HepG2 (cell line): ENCODE measurements at regions not wholly inside any gene's neighbourhood (a gene's known extent, or its start where the extent isn't known, plus 50 kb on each side); places are given as distances from the start of the nearest gene placed in this dataset.

Source experiments
- CREM ChIP-seq, 2 experiments: sonication (generic) in 1 of 2; formaldehyde crosslinking in 1 of 2; IDR thresholded peaks; 2 replicates each; pipeline versions ENCODE4 v1.4.0 to v1.6.1; 2016 to 2020; ENCODE audit warnings: antibody characterized with exemption in 1 of 2, mild to moderate bottlenecking in 1 of 2, missing genetic modification reagents in 1 of 2
- EP300 ChIP-seq, 3 experiments: sonication (generic) in 1 of 3; formaldehyde crosslinking in 1 of 3; IDR thresholded peaks; 2 replicates each; pipeline versions ENCODE4 v1.5.1 to v1.6.1; 2011 to 2020; ENCODE audit warnings: low read depth in 2 of 3, low read length in 2 of 3, borderline replicate concordance in 1 of 3, improper control_type of control experiment in 1 of 3, mild to moderate bottlenecking in 1 of 3, missing genetic modification reagents in 1 of 3, moderate library complexity in 1 of 3
- FOXP1 ChIP-seq, 2 experiments: fragments of 450-650 bp in 1 of 2; IDR thresholded peaks; 2 replicates each; pipeline ENCODE4 v1.6.1; 2017 to 2018; ENCODE audit warnings: antibody characterized with exemption in 1 of 2
- FOXP4 ChIP-seq: sonication (generic); formaldehyde crosslinking; IDR thresholded peaks from 2 replicates; pipeline ENCODE4 v1.4.0; 2020; ENCODE audit warnings: missing genetic modification reagents
- HOXA7 ChIP-seq: sonication (generic); formaldehyde crosslinking; IDR thresholded peaks from 2 replicates; pipeline ENCODE4 v1.8.1; 2022; ENCODE audit warnings: mild to moderate bottlenecking, missing genetic modification reagents, moderate library complexity
- IKZF1 ChIP-seq: fragments of 450-650 bp; IDR thresholded peaks from 2 replicates; pipeline ENCODE4 v1.7.1; 2016
- KDM4B ChIP-seq: sonication (generic); formaldehyde crosslinking; IDR thresholded peaks from 2 replicates; pipeline ENCODE4 v1.4.0; 2020; ENCODE audit warnings: missing genetic modification reagents
- MIER3 ChIP-seq: IDR thresholded peaks from 2 replicates; pipeline ENCODE4 v1.6.1; 2016; ENCODE audit warnings: missing compliant biosample characterization, borderline replicate concordance
- NPAS2 ChIP-seq: sonication (generic); formaldehyde crosslinking; IDR thresholded peaks from 2 replicates; pipeline ENCODE4 v1.8.0; 2022; ENCODE audit warnings: mild to moderate bottlenecking, missing genetic modification reagents, borderline replicate concordance
- PAXIP1 ChIP-seq: sonication (generic); formaldehyde crosslinking; conservative IDR thresholded peaks from 2 replicates; pipeline ENCODE4 v1.4.0; 2020; ENCODE audit warnings: mild to moderate bottlenecking, missing genetic modification reagents, moderate library complexity
- PITX1 ChIP-seq: sonication (generic); formaldehyde crosslinking; IDR thresholded peaks from 2 replicates; pipeline ENCODE4 v1.5.1; 2020; ENCODE audit warnings: mild to moderate bottlenecking, missing genetic modification reagents
- THYN1 ChIP-seq: sonication (generic); formaldehyde crosslinking; IDR thresholded peaks from 2 replicates; pipeline ENCODE4 v1.8.1; 2023; ENCODE audit warnings: low read depth, mild to moderate bottlenecking, moderate library complexity, missing genetic modification reagents, borderline replicate concordance
- YEATS4 ChIP-seq: sonication (generic); formaldehyde crosslinking; IDR thresholded peaks from 2 replicates; pipeline ENCODE4 v1.4.0; 2020; ENCODE audit warnings: missing genetic modification reagents, borderline replicate concordance
- ZBTB14 ChIP-seq: sonication (generic); formaldehyde crosslinking; IDR thresholded peaks from 2 replicates; pipeline ENCODE4 v1.4.0; 2020; ENCODE audit warnings: missing genetic modification reagents
- ZNF280D ChIP-seq: sonication (generic); formaldehyde crosslinking; IDR thresholded peaks from 2 replicates; pipeline ENCODE4 v1.5.1; 2020; ENCODE audit warnings: mild to moderate bottlenecking, missing genetic modification reagents
- ZNF326 ChIP-seq: sonication (generic); formaldehyde crosslinking; IDR thresholded peaks from 2 replicates; pipeline ENCODE4 v1.4.0; 2020; ENCODE audit warnings: missing genetic modification reagents, borderline replicate concordance
- ZNF768 ChIP-seq: sonication (generic); formaldehyde crosslinking; IDR thresholded peaks from 2 replicates; pipeline ENCODE4 v1.4.0; 2020; ENCODE audit warnings: missing genetic modification reagents

GRCh38 chrX:30961387-30962174, 72.5 kb upstream of the TAB3 start (continued):
- TF ChIP-seq ZNF326 (CRISPR knock-in tag) (no peak), ZNF768 (CRISPR knock-in tag) (no peak), ZBTB14 (CRISPR knock-in tag) (no peak), FOXP4 (peak; percentile 53), YEATS4 (CRISPR knock-in tag) (no peak), PAXIP1 (CRISPR knock-in tag) (peak; percentile 70), CREM (IDR thresholded peaks at IDR 0.05) (peak; percentile 23; the same call in 1 of the 2 replicates), CREM (CRISPR knock-in tag; IDR thresholded peaks at IDR 0.05) (no peak), HOXA7 (CRISPR knock-in tag) (no peak), KDM4B (no peak), FOXP1 (IDR thresholded peaks at IDR 0.05) (no peak), FOXP1 (CRISPR knock-in tag; IDR thresholded peaks at IDR 0.05) (peak; percentile 39; the same call in 1 of the 2 replicates), ZNF280D (CRISPR knock-in tag) (no peak), PITX1 (CRISPR knock-in tag) (no peak), IKZF1 (no peak), NPAS2 (CRISPR knock-in tag) (no peak), THYN1 (CRISPR knock-in tag) (no peak), MIER3 (no peak), EP300 (IDR thresholded peaks at IDR 0.05; ENCODE audit: low read depth in 2 of 2, low read length in 2 of 2) (peak in 1 of 2 experiments; percentile 56; a peak in 2 of 4 replicates), EP300 (CRISPR knock-in tag; IDR thresholded peaks at IDR 0.05; ENCODE audit: borderline replicate concordance) (no peak)
